HG03159 (cell line): ENCODE measurements at regions not wholly inside any gene's neighbourhood (a gene's known extent, or its start where the extent isn't known, plus 50 kb on each side); places are given as distances from the start of the nearest gene placed in this dataset.
"Not testable (repeated sequence)": the region's sequence is repeated elsewhere in the genome, so short reads cannot be mapped to it uniquely, and the experiment has no call there.

Experiments
- ATAC-seq: cut with Tn5 transposase; IDR thresholded peaks from one replicate; pipeline ENCODE4 v1.9.1; 2021; ENCODE audit warnings: mild to moderate bottlenecking, moderate library complexity; ENCODE audit not compliant: unreplicated experiment

DNA sequence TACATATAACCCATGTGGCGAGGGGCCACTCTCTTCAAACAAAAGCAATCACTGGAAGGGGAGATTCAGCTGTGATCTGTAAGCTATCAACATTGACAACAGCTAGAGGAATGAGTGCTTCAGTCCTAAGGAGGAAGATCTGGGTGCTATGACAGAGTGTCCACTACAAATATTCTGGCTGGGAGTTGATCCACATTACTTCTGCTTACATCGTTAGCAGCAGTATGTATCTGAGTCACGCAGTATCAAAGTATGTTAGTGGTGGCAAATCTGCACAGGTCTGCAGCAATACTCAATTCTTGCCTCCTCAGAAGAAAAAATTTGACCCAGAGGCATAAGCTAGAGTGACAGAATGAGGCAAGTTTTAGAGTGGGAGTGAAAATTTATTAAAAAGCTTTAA lies 267.0 kb downstream of the PTH2R start:
- ATAC-seq = no peak

DNA sequence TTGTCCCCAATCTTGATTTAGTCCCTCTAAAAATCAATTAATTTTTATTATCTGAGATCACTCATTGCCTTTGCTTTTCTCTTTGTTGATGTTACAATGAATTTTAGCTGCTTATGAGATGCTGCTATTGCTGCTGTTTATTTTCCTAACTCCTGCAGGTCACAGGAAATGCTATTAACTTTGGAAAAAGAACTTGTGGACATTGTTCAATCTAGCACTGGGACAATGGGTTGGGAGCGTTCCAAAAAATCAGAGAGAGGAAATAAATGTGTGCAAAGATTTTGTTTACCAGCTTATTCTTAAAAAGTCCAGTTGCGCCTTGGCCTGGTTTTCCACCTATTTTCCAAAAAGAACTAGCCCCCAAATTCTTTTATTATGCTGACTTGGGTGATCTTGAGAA lies 268.3 kb downstream of the PTH2R start:
- ATAC-seq = no peak

DNA sequence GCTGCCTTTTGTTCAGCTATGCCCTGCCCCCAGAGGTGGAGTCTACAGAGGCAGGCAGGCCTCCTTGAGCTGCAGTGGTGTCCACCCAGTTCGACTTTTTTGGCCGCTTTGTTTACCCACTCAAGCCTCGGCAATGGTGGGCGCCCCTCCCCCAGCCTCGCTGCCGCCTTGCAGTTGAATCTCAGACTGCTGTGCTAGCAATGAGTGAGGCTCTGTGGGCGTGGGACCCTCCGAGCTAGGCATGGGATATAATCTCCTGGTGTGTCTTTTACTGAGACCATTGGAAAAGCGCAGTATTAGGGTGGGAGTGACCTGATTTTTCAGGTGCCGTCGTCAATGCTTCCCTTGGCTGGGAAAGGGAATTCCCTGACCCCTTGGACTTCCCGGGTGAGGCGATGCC lies 279.3 kb downstream of the PTH2R start:
- ATAC-seq = not testable (repeated sequence)

DNA sequence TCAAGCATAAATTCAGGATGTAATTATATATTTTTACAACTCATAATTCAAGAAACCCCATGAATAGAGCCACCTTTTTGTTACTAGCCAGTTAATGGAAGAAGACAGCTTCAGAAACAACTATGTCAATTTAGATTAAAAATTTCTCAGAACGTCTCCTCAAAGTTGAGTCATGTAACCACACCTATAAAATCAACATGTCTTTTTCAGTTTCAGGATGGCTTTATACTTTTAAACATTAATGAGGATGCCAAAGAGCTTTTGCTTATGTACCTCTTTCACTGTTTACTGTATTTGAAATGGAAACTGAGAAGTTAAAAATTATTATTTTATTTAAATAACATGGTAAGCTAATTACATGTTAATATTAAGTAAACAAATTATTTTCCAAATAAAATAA lies 280.1 kb downstream of the PTH2R start:
- no peak for ATAC-seq

DNA sequence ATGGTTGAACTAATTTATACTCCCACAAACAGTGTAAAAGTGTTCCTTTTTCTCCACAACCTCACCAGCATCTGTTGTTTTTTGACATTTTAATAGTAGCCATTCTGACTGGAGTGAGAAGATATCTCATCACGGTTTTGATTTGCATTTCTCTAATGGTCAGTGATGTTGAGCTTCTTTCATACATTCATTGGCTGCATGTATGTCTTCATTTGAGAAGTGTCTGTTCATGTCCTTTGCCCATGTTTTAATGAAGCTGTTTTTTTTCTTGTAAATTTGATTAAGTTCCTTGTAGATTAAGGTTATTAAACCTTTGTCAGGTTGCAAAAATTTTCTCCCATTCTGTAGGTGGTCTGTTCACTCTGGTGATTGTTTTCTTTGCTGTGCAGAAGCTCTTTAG lies 281.1 kb downstream of the PTH2R start:
- not testable (repeated sequence) for ATAC-seq

DNA sequence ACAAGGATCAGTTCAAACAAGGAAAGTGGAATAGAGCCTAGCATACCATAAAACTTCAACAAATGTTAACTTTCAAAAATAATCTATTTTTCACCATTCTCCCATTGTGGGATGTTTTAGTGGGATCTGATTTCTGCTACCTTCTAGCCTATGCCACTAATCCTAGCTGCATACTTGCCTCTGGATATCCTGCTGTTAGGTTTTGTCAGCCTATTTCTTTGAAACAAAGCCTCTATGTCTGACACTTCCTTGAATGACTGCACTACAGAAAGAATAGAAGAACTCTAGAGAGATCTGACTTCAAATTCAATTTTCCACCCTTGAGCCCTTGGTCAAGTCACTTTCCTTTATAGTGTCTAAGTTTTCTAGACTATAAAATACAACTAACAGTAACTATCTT lies 291.5 kb downstream of the PTH2R start:
- no peak for ATAC-seq

DNA sequence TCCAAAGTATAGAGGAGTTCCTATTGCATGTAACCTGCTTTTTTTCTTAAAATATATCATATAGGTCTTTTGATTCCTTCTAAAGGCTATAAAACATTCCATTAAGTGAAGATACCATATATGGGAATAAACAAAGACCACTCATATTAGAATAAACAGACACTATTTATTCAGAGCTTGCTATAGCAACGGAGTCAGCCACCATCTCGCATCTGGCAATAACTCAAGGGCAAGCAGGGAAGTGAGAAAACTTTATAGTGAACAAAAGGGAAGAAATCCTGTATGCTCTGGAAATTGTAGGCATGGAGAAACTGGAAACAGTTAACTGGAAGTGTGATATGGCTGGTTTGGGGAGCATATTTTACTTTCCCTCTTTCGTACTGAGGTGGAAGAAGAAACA lies 301.9 kb downstream of the PTH2R start:
- no peak for ATAC-seq

DNA sequence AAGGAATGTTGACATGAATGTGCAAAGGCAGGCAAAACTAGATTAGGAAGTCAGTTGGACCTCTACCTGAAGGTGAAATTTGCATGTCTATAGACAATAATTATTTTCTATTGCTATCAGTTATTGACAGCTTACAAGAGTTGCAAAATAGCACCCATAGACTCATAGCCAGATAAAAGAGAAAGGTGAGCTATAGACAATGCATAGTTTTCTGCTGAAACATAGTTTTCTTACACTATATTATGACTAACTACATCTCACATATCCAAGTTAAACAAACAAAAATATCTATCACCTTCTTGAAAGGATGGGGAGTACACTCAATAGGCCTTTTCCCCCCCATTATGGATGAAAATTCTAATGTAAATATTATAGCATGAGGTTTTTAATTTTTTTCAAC lies 305.0 kb downstream of the PTH2R start:
- no peak for ATAC-seq

DNA sequence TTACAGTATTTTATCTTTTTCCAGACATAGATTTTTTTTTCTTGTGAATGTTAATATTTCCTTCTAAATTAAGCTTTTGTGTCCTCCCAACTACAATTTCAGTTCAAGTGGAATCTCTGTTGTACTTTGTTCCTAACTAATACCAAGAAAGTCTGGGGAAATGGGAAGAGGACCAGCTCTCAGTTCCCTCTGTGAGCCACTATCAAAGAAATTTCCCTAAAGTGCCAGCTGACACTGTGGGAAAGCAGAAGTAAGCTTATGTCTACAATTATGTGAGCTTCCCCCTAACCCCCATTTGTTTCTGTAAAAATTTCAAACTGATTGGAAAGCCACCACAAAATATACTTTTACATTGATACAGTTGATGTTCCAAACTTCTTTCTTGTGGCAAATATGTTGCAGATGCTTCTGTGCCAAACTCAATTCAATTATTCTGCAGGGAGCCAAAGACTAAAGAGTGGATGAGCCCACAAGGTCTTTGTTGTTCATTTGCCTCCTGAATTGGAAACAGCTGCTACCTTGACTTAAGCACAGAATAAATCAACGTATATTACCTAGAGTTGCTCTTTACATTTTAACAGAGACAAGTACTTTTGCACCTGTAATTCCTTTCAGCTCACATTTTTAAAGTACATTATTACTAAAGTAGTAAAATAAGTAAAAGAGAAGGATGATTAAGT lies 306.6 kb downstream of the PTH2R start:
- ATAC-seq = no peak

DNA sequence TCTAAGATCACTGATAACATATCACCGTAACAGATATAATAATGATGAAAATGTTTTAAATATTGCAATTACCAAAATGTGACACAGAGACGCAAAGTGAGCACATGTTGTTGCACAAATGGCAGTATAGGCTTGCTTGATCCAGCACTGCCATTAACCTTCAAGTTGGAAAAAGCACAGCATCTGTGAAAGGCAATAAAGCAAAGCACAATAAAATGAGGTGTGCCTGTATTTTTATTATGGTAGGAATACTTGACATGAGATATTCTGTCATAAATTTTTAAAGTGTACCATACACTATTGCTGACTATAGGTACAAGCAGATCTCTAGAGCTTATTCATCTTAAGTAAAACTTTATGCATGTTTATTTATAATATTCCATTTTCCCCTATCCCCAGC lies 312.2 kb downstream of the PTH2R start:
- ATAC-seq = no peak

DNA sequence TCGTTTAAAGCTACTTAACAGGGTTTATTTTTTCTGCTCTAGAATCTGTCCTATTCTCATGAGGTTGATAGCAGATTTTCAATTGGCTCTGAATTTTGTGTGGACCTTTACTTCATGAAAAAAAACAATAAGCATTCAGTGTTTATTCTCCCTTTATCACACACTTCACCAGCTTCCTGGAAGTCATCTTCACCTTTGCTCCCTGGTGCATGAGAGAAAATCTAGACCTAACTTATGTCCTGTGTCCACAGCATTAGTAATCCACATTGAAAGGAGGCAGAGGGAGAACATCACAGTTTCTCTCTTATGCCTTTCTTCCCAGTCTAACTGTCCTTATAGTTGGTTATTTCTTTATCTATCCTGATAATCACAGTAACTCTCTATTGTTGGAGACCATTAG lies 316.1 kb downstream of the PTH2R start:
- ATAC-seq = no peak

DNA sequence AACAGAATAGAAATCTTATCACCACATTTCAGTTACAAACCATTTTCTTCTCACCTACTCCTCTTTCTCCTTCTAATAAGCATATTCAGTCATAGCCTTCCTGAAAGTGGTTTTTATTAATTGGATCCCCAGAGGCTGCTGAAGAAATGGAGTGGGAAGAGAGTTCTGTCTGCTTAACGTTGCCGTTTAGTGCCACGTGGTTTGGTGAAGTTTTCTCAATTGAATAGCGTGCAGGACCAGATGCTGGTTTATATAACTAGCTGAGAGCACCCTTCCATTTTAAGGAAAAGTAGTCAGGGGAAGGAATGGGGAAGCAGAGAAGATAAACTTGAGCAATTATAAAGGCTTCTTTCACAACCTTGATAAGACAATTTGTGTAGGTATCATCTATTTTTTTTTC lies 318.7 kb downstream of the PTH2R start:
- ATAC-seq = no peak

DNA sequence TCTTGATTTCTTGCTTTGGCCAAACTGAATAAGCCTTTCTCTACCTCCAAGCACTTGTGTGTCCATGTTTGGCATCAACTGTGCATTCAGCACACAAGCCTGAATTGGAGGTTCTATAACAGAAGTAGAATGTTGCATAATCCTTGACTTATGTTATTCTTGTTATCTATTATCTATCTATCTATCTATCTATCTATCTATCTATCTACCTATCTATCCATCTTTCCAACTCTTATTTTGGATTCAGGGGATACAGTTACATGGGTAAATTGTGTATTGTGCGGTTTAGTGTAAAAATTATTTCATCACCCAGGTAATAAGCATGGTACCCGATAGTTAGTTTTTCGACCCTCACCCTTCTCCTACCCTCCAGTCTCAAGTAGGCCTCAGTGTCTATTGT lies 319.6 kb downstream of the PTH2R start:
- no peak for ATAC-seq

DNA sequence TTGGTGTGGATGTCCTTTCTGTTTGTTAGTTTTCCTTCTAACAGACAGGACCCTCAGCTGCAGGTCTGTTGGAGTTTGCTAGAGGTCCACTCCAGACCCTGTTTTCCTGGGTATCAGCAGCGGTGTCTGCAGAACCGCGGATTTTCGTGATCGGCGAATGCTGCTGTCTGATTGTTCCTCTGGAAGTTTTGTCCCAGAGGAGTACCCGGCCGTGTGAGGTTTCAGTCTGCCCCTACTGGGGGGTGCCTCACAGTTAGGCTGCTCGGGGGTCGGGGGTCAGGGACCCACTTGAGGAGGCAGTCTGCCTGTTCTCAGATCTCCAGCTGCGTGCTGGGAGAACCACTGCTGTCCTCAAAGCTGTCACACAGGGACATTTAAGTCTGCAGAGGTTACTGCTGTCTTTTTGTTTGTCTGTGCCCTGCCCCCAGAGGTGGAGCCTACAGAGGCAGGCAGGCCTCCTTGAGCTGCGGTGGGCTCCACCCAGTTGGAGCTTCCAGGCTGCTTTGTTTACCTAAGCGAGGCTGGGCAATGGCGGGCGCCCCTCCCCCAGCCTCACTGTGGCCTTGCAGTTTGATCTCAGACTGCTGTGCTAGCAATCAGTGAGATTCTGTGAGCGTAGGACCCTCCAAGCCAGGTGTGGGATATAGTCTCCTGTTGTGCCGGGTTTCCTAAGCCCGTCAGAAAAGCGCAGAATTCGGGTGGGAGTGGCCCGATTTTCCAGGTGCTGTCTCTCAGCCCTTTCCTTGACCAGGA lies 345.2 kb downstream of the PTH2R start:
- ATAC-seq = not testable (repeated sequence)

DNA sequence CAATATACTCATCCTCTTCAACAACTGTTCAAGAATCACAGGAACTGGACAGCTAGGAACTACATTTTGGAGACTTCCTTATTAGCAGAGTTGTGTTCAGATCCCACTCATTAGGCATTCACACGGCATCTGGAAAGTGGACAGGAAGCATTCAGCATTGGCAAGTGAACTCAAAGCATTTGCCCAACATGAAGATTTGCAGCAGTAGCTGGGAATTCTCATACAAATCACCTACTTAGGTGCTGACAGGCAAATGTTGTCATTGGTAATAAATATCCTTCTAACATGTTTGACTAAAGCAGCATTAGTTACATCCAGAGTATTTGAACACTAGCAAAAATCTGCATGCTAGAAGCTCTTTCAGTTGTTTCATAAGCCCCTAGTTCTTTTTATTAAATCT lies 350.8 kb downstream of the PTH2R start:
- no peak for ATAC-seq

DNA sequence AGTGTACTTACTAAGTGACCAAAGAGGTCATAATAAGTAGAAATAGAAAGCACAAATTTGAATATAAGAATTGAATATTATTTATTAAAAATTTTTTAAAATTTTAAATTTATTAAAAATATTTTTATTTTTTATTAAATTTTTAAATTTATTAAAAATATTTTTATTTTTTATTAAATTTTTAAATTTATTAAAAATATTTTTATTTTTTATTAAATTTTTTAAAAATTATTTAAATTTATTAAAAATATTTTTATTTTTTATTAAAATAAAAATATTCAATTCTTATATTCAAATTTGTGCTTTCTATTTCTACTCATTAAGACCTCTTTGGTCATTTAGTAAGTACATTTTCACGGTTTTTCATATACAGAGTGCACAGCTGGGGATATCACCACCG lies 366.5 kb downstream of the PTH2R start:
- ATAC-seq = not testable (repeated sequence)

DNA sequence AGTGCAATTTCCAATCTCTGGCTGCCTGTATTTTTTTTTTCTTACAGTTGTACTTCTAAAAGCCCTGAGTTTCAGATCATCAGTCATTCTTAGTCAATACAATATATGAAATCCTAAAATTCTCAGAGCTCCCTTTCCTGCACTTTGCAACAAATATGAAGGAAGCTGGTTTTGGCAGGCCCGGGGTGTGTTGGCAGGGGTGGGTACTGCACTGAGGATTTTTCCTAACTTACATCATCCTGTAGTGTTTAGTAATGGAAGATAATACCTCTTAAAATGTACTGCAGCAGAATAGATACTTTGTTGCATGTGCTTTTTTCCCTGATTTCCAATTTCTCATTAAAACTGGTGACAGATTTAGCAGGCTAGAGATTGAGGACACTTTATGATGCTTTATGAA lies 374.6 kb downstream of the PTH2R start:
- no peak for ATAC-seq

DNA sequence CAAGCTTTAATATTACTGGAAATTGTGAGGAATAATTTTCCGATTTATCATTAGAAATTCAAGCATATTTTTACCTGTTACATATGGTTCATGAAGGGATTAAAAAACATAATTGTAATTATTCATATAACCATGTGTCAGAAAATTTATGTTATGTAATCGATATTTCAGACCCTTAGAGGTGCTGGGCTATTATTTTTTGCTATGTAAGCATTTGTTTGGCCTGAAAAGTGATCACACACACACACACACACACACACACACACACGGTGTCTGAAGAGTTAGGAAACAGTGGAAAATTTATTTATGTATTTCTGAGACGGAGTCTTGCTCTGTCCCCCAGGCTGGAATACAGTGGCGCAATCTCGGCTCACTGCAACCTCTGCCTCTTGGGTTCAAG lies 375.5 kb downstream of the PTH2R start:
- ATAC-seq = no peak

DNA sequence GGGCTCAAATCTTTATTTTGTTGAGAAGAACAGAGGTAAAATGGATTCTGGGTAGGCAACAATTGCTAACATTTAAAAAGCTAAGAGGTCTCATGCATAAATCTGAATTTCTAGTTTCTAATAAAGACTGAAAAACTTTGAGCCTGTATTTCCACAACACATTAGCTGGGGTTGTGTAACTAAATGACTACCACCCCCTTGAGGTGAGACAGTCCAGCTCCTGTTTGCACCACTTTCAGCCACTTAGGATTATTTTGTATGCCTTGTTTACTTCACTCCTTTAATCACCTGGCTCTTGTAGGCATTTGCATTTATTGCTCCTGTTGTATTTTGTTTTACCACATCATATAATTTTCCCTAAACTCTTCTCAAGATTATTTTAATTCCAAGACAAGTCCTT lies 376.6 kb downstream of the PTH2R start:
- no peak for ATAC-seq

DNA sequence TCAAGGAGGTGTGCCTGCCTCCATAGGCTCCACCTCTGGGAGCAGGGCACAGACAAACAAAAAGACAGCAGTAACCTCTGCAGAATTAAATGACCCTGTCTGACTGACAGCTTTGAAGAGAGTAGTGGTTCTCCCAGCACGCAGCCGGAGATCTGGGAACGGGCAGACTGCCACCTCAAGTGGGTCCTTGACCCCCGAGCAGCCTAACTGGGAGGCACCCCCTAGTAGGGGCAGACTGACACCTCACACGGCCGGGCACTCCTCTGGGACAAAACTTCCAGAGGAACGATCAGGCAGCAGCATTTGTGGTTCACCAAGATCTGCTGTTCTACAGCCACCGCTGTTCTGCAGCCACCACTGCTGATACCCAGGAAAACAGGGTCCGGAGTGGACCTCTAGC lies 378.2 kb downstream of the PTH2R start:
- not testable (repeated sequence) for ATAC-seq

DNA sequence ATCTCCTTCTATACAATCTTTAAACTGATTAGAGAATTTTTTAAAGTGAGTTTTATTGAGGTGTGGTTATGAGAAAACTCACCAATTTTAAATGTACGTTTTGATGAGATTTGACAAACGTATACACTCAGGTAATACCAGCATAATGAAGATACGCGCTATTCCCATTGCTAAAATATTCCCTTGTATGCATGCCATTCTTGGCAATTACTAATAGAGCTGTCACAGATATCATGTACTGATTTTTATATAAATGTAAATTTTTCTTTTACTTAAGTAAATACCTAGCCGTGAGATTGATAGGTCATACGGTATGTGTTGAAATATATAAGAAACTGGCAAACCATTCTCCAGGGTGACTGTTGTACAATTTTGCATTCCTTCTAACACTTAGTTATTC lies 384.7 kb downstream of the PTH2R start:
- no peak for ATAC-seq

DNA sequence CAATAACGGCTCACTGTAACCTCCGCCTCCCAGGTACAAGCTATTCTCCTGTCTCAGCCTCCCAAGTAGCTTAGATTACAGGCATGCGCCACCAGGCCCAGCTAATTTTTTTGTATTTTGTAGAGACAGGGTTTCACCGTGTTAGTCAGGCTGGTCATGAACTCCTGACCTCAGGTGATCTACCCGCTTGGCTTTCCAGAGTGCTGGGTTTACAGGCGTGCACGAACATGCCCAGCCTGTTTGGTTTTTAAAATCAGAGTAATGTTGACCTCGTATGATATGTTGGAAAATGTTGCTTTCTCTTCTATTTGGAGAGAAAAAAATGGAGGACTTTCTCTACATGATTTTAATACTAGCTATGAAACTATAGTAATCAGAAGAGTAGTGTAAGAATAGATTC lies 386.2 kb downstream of the PTH2R start:
- no peak for ATAC-seq

DNA sequence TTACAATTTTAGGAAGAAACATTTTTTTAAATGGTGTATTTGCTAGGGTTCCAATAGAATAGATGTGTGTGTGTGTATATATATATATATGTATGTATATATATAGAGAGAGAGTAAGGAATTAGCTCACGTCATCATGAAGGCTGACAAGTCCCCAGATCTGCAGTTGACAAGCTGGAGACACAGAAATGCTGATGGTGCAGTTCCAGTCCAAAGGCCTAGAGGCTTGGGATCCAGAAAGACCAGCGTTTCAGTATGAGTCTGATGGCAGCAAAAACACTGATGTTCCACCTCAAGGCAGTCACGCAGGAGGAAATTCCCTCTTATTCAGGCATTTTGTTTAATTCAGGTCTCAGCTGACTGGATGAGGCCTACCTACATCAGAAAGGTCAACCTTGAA lies 386.8 kb downstream of the PTH2R start:
- ATAC-seq = no peak
